Thyroid gland (tissue), 4 donors: ENCODE measurements at regions not wholly inside any gene's neighbourhood (a gene's known extent, or its start where the extent isn't known, plus 50 kb on each side); places are given as distances from the start of the nearest gene placed in this dataset.

Experiments used
- DNase-seq, 2 donors: peaks; one replicate each; pipeline ENCODE4 v3.0.0-alpha.2; 2019
- H3K27ac ChIP-seq, 3 donors: fragments of 200-600 bp; sonication (generic); 1 replicate in 2 of 3; 2 replicates in 1 of 3; pipeline ENCODE4 v1.5.1; 2016 to 2019; ENCODE audit warnings: mild to moderate bottlenecking in 1 of 3, moderate library complexity in 1 of 3
- H3K27me3 ChIP-seq: fragments of 200-600 bp; sonication (generic); one replicate; pipeline ENCODE4 v1.5.1; 2019
- H3K36me3 ChIP-seq, 2 donors: fragments of 200-600 bp; sonication (generic); one replicate each; pipeline ENCODE4 v1.5.1; 2016 to 2019
- H3K4me1 ChIP-seq, 2 donors: fragments of 200-600 bp; sonication (generic); one replicate each; pipeline ENCODE4 v1.5.1; 2017 to 2019
- H3K4me3 ChIP-seq, 3 donors: fragments of 200-600 bp; sonication (generic); replicated peaks in 1 of 3; 1 replicate in 2 of 3; 2 replicates in 1 of 3; pipeline ENCODE4 v1.5.1; 2016; ENCODE audit warnings: mild to moderate bottlenecking in 1 of 3
- H3K9me3 ChIP-seq: fragments of 200-600 bp; sonication (generic); one replicate; pipeline ENCODE4 v1.5.1; 2017
- CTCF ChIP-seq, 6 experiments: fragments of 200-600 bp in 3 of 6; fragments of 450-650 bp in 3 of 6; sonication (generic) in 3 of 6; IDR thresholded peaks; one replicate each; pipeline ENCODE4 v1.5.1; 2016 to 2019; ENCODE audit warnings: antibody characterized with exemption in 6 of 6, mild to moderate bottlenecking in 2 of 6, inconsistent platforms in 1 of 6, moderate library complexity in 1 of 6
- POLR2A ChIP-seq, 2 donors: fragments of 450-650 bp; IDR thresholded peaks; one replicate each; pipeline ENCODE4 v1.6.1; 2017; ENCODE audit warnings: antibody characterized with exemption in 2 of 2, mild to moderate bottlenecking in 2 of 2, moderate library complexity in 1 of 2
- WGBS, 2 donors: methylation state at CpG; one replicate each; pipeline ENCODE4 v1.1.5; 2017; 5-methylcytosine and 5-hydroxymethylcytosine counted together
- intact Hi-C: fragments of 100-400 bp; cut with DNase I; formaldehyde crosslinking; loops from one replicate; pipeline ENCODE4 v1.15.1; 2023

GRCh38 chr1:5272325-5272724 is 617.9 kb downstream of the AJAP1 start:
- no peaks in the 10 kb centered on the region for H3K4me1 ChIP-seq
- no peaks in the 10 kb centered on the region for H3K36me3 ChIP-seq
- no peak for TF ChIP-seq CTCF (IDR thresholded peaks at IDR 0.05)
- no peak for TF ChIP-seq POLR2A (IDR thresholded peaks at IDR 0.05)
- no peak overlapping the region for H3K27ac ChIP-seq
- DNase-seq: no peak
- no peaks in the 10 kb centered on the region for H3K9me3 ChIP-seq
- intact Hi-C loops: no loop called here
- H3K4me3 ChIP-seq: no peak overlapping the region
- 91 to 94% methylated on average over 7 of the region's 7 CpGs for WGBS, 2 donors
- H3K27me3 ChIP-seq: no peaks in the 10 kb centered on the region

GRCh38 chr1:5271264-5271663 is 616.9 kb downstream of the AJAP1 start:
- no peak for DNase-seq
- WGBS, 2 donors: 26 to 59% methylated on average over 2 of the region's 2 CpGs
- Histone ChIP-seq H3K36me3 (no peaks in the 10 kb centered on the region), H3K27ac (no peak overlapping the region), H3K27me3 (no peaks in the 10 kb centered on the region), H3K9me3 (no peaks in the 10 kb centered on the region), H3K4me3 (no peak overlapping the region), H3K4me1 (no peaks in the 10 kb centered on the region)
- no peak for TF ChIP-seq CTCF (IDR thresholded peaks at IDR 0.05)
- no peak for TF ChIP-seq POLR2A (IDR thresholded peaks at IDR 0.05)
- intact Hi-C loops: no loop called here

- H3K36me3 ChIP-seq: no peaks in the 10 kb centered on the region
- no peak overlapping the region for H3K4me3 ChIP-seq
- TF ChIP-seq POLR2A (IDR thresholded peaks at IDR 0.05) (no peak), CTCF (IDR thresholded peaks at IDR 0.05) (no peak)
- no peak overlapping the region for H3K27ac ChIP-seq
- H3K9me3 ChIP-seq: no peaks in the 10 kb centered on the region
- DNase-seq: no peak
- WGBS, 2 donors: 88 to 94% methylated on average over 3 of the region's 3 CpGs
- H3K4me1 ChIP-seq: no peaks in the 10 kb centered on the region
- no peaks in the 10 kb centered on the region for H3K27me3 ChIP-seq
- intact Hi-C loops: no loop called here
Measured at GRCh38 chr1:5269901-5270300, 615.5 kb downstream of the AJAP1 start.

- WGBS, 2 donors: 49 to 52% methylated on average over 14 of the region's 14 CpGs
- Histone ChIP-seq H3K27ac (no peak overlapping the region), H3K4me3 (no peak overlapping the region), H3K36me3 (no peaks in the 10 kb centered on the region), H3K9me3 (no peaks in the 10 kb centered on the region), H3K27me3 (no peaks in the 10 kb centered on the region), H3K4me1 (no peaks in the 10 kb centered on the region)
- TF ChIP-seq POLR2A (IDR thresholded peaks at IDR 0.05) (no peak), CTCF (IDR thresholded peaks at IDR 0.05) (no peak)
- no peak for DNase-seq
- intact Hi-C loops: no loop called here
Measured at GRCh38 chr1:5267603-5268235, 613.3 kb downstream of the AJAP1 start.

DNA sequence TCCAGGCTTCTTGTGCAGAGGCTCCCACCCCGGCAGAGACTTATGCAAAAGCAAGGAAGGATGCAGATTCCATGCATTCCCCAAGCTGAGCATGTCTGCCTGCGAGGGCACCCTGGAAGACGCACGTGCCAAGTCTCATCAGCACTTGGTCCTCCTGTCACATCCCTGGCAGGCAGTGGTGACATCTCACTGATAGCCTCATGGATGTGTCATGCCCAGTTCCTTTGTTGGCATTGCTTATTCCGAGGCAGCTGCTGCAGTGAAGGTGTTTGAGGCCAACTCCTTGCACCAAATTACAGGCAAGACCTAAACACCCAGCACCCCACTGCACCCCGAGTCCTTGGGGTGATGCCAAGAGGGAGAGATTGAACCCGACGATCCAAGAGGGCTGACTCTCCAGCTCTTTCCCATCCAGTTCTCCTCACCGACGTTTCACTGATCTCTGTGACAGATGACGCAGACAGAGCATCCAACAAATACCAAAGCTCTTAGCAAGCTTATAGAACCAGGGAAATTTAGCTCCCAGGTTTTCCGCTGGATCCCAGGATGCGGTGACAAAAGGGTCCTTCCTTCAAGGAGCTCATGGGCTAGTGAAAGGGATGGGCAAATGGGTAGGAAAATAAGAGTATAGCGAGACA is 611.1 kb downstream of the AJAP1 start:
- WGBS, 2 donors: 64 to 72% methylated on average over 13 to 14 of the region's 14 CpGs
- no peak overlapping the region for H3K4me3 ChIP-seq
- H3K36me3 ChIP-seq: no peaks in the 10 kb centered on the region
- no peak for DNase-seq
- no peak overlapping the region for H3K27ac ChIP-seq
- H3K9me3 ChIP-seq: no peaks in the 10 kb centered on the region
- no peaks in the 10 kb centered on the region for H3K4me1 ChIP-seq
- TF ChIP-seq POLR2A (IDR thresholded peaks at IDR 0.05): no peak
- TF ChIP-seq CTCF (IDR thresholded peaks at IDR 0.05): no peak
- intact Hi-C loops: no loop called here
- no peaks in the 10 kb centered on the region for H3K27me3 ChIP-seq
